ENCODE measurements at regions not wholly inside any gene's neighbourhood (a gene's known extent, or its start where the extent isn't known, plus 50 kb on each side); places are given as distances from the start of the nearest gene placed in this dataset.

- Histone ChIP-seq H4K20me1 (ENCODE audit: insufficient read depth) (no peaks in the 10 kb centered on the region), H3K9me3 (ENCODE audit: control insufficient read depth in 1 of 2, insufficient read depth in 1 of 2, low read depth in 1 of 2, low read length in 2 of 2) (no peaks in the 10 kb centered on the region; a peak in 1 of 4 replicates), H3K4me1 (ENCODE audit: control insufficient read depth in 1 of 2, insufficient read depth in 2 of 2, low read length in 2 of 2) (no peaks in the 10 kb centered on the region), H3K4me2 (ENCODE audit: low read length) (no peak overlapping the region), H3K4me3 (replicated peaks in 1 of 2; ENCODE audit: low read depth in 1 of 2, low read length in 2 of 2) (no peak overlapping the region), H3K9ac (ENCODE audit: low read length) (no peak overlapping the region), H3K27me3 (ENCODE audit: insufficient read depth, low read length) (no peaks in the 10 kb centered on the region), H3K27ac (ENCODE audit: low read depth, low read length) (no peak overlapping the region), H2AFZ (ENCODE audit: low read depth, low read length, poor library complexity, severe bottlenecking) (no peak overlapping the region), H3K36me3 (ENCODE audit: control insufficient read depth in 1 of 2, insufficient read depth in 2 of 2, low read length in 2 of 2) (no peaks in the 10 kb centered on the region), H3K79me2 (ENCODE audit: insufficient read depth, low read length) (no peaks in the 10 kb centered on the region), H3K9me2 (ENCODE audit: insufficient read depth) (no peaks in the 10 kb centered on the region)
- intact Hi-C loops (cut with micrococcal nuclease), result no loop called here
- no TSS peak for BruUV-seq (replicated peaks)
- ChIA-PET POLR2A (no interaction called here), CTCF (no interaction called here), RAD21 (ENCODE audit: low non-redundant PET in 1 of 2, low total read pairs in 2 of 2, uncharacterized antibody in 2 of 2, unreplicated experiment in 2 of 2) (no interaction called here)
- TF ChIP-seq YY1 (IDR thresholded peaks at IDR 0.05; ENCODE audit: extremely low read depth, insufficient replicate concordance, low read depth, low read length) (no peak), ATF3 (IDR thresholded peaks at IDR 0.05) (no peak), TCF7L2 (IDR thresholded peaks at IDR 0.05; ENCODE audit: borderline replicate concordance, extremely low read depth, insufficient read depth, insufficient read length) (no peak), EZH2 (IDR thresholded peaks at IDR 0.05) (no peak), CEBPB (IDR thresholded peaks at IDR 0.05; ENCODE audit: low read depth) (no peak), ELF1 (IDR thresholded peaks at IDR 0.05; ENCODE audit: borderline replicate concordance, low read depth) (no peak), SRF (IDR thresholded peaks at IDR 0.05; ENCODE audit: low read depth) (no peak), SIN3A (IDR thresholded peaks at IDR 0.05; ENCODE audit: low read depth) (no peak), ZFX (IDR thresholded peaks at IDR 0.05) (no peak), JUND (IDR thresholded peaks at IDR 0.05) (no peak), EGR1 (IDR thresholded peaks at IDR 0.05; ENCODE audit: low read depth) (no peak), EZH2phosphoT487 (IDR thresholded peaks at IDR 0.05; ENCODE audit: borderline replicate concordance) (no peak), POLR2AphosphoS5 (IDR thresholded peaks at IDR 0.05; ENCODE audit: low read depth, low read length) (no peak), FOSL1 (IDR thresholded peaks at IDR 0.05; ENCODE audit: low read depth) (no peak), RAD21 (IDR thresholded peaks at IDR 0.05; ENCODE audit: low read depth) (no peak)
- TF ChIP-seq, protein P1, sequence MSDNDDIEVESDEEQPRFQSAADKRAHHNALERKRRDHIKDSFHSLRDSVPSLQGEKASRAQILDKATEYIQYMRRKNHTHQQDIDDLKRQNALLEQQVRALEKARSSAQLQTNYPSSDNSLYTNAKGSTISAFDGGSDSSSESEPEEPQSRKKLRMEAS (IDR thresholded peaks at IDR 0.05), result no peak
- TF ChIP-seq, protein P2, sequence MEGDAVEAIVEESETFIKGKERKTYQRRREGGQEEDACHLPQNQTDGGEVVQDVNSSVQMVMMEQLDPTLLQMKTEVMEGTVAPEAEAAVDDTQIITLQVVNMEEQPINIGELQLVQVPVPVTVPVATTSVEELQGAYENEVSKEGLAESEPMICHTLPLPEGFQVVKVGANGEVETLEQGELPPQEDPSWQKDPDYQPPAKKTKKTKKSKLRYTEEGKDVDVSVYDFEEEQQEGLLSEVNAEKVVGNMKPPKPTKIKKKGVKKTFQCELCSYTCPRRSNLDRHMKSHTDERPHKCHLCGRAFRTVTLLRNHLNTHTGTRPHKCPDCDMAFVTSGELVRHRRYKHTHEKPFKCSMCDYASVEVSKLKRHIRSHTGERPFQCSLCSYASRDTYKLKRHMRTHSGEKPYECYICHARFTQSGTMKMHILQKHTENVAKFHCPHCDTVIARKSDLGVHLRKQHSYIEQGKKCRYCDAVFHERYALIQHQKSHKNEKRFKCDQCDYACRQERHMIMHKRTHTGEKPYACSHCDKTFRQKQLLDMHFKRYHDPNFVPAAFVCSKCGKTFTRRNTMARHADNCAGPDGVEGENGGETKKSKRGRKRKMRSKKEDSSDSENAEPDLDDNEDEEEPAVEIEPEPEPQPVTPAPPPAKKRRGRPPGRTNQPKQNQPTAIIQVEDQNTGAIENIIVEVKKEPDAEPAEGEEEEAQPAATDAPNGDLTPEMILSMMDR (IDR thresholded peaks at IDR 0.05 in 2 of 3, conservative IDR thresholded peaks at IDR 0.05 in 1 of 3; ENCODE audit: borderline replicate concordance in 1 of 3, insufficient read depth in 1 of 3, low read depth in 2 of 3, low read length in 2 of 3), result no peak
- TF ChIP-seq, protein P3, sequence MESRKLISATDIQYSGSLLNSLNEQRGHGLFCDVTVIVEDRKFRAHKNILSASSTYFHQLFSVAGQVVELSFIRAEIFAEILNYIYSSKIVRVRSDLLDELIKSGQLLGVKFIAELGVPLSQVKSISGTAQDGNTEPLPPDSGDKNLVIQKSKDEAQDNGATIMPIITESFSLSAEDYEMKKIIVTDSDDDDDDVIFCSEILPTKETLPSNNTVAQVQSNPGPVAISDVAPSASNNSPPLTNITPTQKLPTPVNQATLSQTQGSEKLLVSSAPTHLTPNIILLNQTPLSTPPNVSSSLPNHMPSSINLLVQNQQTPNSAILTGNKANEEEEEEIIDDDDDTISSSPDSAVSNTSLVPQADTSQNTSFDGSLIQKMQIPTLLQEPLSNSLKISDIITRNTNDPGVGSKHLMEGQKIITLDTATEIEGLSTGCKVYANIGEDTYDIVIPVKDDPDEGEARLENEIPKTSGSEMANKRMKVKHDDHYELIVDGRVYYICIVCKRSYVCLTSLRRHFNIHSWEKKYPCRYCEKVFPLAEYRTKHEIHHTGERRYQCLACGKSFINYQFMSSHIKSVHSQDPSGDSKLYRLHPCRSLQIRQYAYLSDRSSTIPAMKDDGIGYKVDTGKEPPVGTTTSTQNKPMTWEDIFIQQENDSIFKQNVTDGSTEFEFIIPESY (IDR thresholded peaks at IDR 0.05; ENCODE audit: extremely low read depth, insufficient replicate concordance, low read length), result no peak
- no peak for ATAC-seq
- no peak for DNase-seq (ENCODE audit: low read depth, low spot score)
Observed at GRCh38 chr1:143718524-143718923, 253.3 kb downstream of the FAM72C start.

Measured in HCT116 (cell line).